Astrocyte (in vitro differentiated cells and primary cell): ENCODE measurements at regions not wholly inside any gene's neighbourhood (a gene's known extent, or its start where the extent isn't known, plus 50 kb on each side); places are given as distances from the start of the nearest gene placed in this dataset.
"Not testable (repeated sequence)": the region's sequence is repeated elsewhere in the genome, so short reads cannot be mapped to it uniquely, and the experiment has no call there.

ENCODE experiments used
- DNase-seq: peaks from one replicate; pipeline ENCODE4 v3.0.0-alpha.2; 2010; ENCODE audit warnings: low read depth
- FAIRE-seq: peaks from 2 replicates; lab custom pipeline; 2011; peaks lifted over from hg19 to GRCh38; lab: Jason Lieb, UNC
- H2AFZ ChIP-seq: 2 replicates; pipeline ENCODE4 v1.6.0; 2012; ENCODE audit warnings: low read depth, low read length, inconsistent platforms
- H3K27ac ChIP-seq: 2 replicates; pipeline ENCODE4 v1.5.1; 2011; ENCODE audit warnings: low read depth, low read length, inconsistent platforms
- H3K27me3 ChIP-seq: 2 replicates; pipeline ENCODE4 v1.6.0; 2011; ENCODE audit warnings: low read length, inconsistent platforms; ENCODE audit not compliant: insufficient read depth
- H3K36me3 ChIP-seq: 2 replicates; pipeline ENCODE4 v1.5.1; 2011; ENCODE audit warnings: low read length, inconsistent platforms; ENCODE audit not compliant: insufficient read depth
- H3K4me1 ChIP-seq: 2 replicates; pipeline ENCODE4 v1.5.1; 2011; ENCODE audit warnings: low read length, inconsistent platforms; ENCODE audit not compliant: insufficient read depth
- H3K4me2 ChIP-seq: 2 replicates; pipeline ENCODE4 v1.6.0; 2012; ENCODE audit warnings: low read length, inconsistent platforms
- H3K4me3 ChIP-seq: 2 replicates; pipeline ENCODE4 v1.5.1; 2011; ENCODE audit warnings: low read depth, mild to moderate bottlenecking, low read length, inconsistent platforms; ENCODE audit not compliant: insufficient read depth
- H3K79me2 ChIP-seq: 2 replicates; pipeline ENCODE4 v1.6.0; 2012; ENCODE audit warnings: mild to moderate bottlenecking, low read length, inconsistent platforms; ENCODE audit not compliant: insufficient read depth
- H3K9ac ChIP-seq: 2 replicates; pipeline ENCODE4 v1.6.0; 2012; ENCODE audit warnings: mild to moderate bottlenecking, low read length, inconsistent platforms
- H3K9me3 ChIP-seq: 2 replicates; pipeline ENCODE4 v1.5.1; 2012; ENCODE audit warnings: low read depth, mild to moderate bottlenecking, low read length, inconsistent platforms; ENCODE audit not compliant: insufficient read depth
- H4K20me1 ChIP-seq: 2 replicates; pipeline ENCODE4 v1.6.0; 2012; ENCODE audit warnings: low read length, inconsistent platforms; ENCODE audit not compliant: insufficient read depth
- H3K27ac Mint-ChIP-seq: one replicate; pipeline ENCODE4 v1.8.0; 2021; ENCODE audit warnings: mild to moderate bottlenecking, mixed read lengths; ENCODE audit not compliant: unreplicated experiment
- H3K27me3 Mint-ChIP-seq: one replicate; pipeline ENCODE4 v1.8.0; 2021; ENCODE audit warnings: low read depth, mixed read lengths; ENCODE audit not compliant: unreplicated experiment
- H3K36me3 Mint-ChIP-seq: one replicate; pipeline ENCODE4 v1.8.0; 2021; ENCODE audit warnings: low read depth, mixed read lengths; ENCODE audit not compliant: unreplicated experiment
- H3K4me1 Mint-ChIP-seq: one replicate; pipeline ENCODE4 v1.8.0; 2021; ENCODE audit warnings: low read depth, mixed read lengths; ENCODE audit not compliant: unreplicated experiment
- H3K4me3 Mint-ChIP-seq: one replicate; pipeline ENCODE4 v1.8.0; 2021; ENCODE audit warnings: mild to moderate bottlenecking, moderate library complexity, mixed read lengths; ENCODE audit not compliant: unreplicated experiment
- H3K9me3 Mint-ChIP-seq: one replicate; pipeline ENCODE4 v1.8.0; 2021; ENCODE audit warnings: mild to moderate bottlenecking, mixed read lengths; ENCODE audit not compliant: unreplicated experiment
- CTCF ChIP-seq: IDR thresholded peaks from 2 replicates; pipeline ENCODE4 v1.5.1; 2011; ENCODE audit warnings: low read depth, mild to moderate bottlenecking, inconsistent platforms, low read length, moderate library complexity; ENCODE audit not compliant: insufficient read depth
- EZH2 ChIP-seq: IDR thresholded peaks from 2 replicates; pipeline ENCODE4 v1.6.1; 2012; ENCODE audit warnings: mild to moderate bottlenecking, low read length, inconsistent platforms; ENCODE audit not compliant: insufficient read depth

DNA sequence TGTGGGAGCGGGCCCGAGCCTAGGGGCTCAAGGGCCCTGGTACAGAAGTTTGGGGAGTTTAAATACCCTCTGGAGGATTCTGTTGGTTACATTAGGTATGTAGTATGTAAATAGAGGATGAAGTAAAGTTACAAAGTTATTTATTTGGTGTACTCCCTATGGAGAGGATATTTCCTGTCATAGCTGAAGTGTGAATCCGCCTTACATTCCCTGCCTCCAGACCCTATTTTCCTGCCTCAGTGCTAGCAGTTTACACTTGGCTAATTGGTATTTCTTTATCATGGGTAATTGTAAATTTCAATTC, 60.6 kb upstream of the KLF14 start:
- FAIRE-seq: no peak
- Histone ChIP-seq H4K20me1 (no peaks in the 10 kb centered on the region), H3K27ac (peak overlapping the region; percentile 6), H3K4me3 (peak overlapping the region; percentile 41), H3K9me3 (no peaks in the 10 kb centered on the region), H2AFZ (peak overlapping the region; percentile 59), H3K9ac (peak overlapping the region; percentile 67), H3K27me3 (no peaks in the 10 kb centered on the region), H3K4me1 (no peaks in the 10 kb centered on the region), H3K36me3 (no peaks in the 10 kb centered on the region), H3K79me2 (no peaks in the 10 kb centered on the region), H3K4me2 (peak overlapping the region; percentile 81)
- TF ChIP-seq CTCF (no peak), EZH2 (no peak)
- peak overlapping the region; percentile 24 for H3K27ac Mint-ChIP-seq
- no peaks in the 10 kb centered on the region for H3K36me3 Mint-ChIP-seq
- no peak overlapping the region for H3K4me3 Mint-ChIP-seq
- H3K27me3 Mint-ChIP-seq: peaks cover 2% of the 10 kb centered on the region
- no peaks in the 10 kb centered on the region for H3K9me3 Mint-ChIP-seq
- no peaks in the 10 kb centered on the region for H3K4me1 Mint-ChIP-seq
- no peak for DNase-seq

GRCh38 chr7:130796425-130796824, 62.4 kb upstream of the KLF14 start:
- not testable (repeated sequence) for H3K36me3 ChIP-seq, H3K9me3 ChIP-seq, H3K36me3 Mint-ChIP-seq, H3K4me3 Mint-ChIP-seq, H3K9ac ChIP-seq, H3K27ac ChIP-seq, H3K27ac Mint-ChIP-seq, H3K27me3 ChIP-seq, H4K20me1 ChIP-seq, H3K4me1 Mint-ChIP-seq, DNase-seq, H3K4me2 ChIP-seq, FAIRE-seq, H3K4me3 ChIP-seq, H2AFZ ChIP-seq, H3K9me3 Mint-ChIP-seq, H3K4me1 ChIP-seq, H3K79me2 ChIP-seq
- peaks cover 10% of the 10 kb centered on the region for H3K27me3 Mint-ChIP-seq

GRCh38 chr7:130803127-130803526, 69.1 kb upstream of the KLF14 start:
- Histone ChIP-seq H3K27me3 (no peaks in the 10 kb centered on the region), H3K9ac (no peak overlapping the region), H3K4me2 (no peak overlapping the region), H3K36me3 (no peaks in the 10 kb centered on the region), H4K20me1 (no peaks in the 10 kb centered on the region), H3K79me2 (no peaks in the 10 kb centered on the region), H3K9me3 (no peaks in the 10 kb centered on the region), H3K27ac (no peak overlapping the region), H3K4me1 (no peaks in the 10 kb centered on the region), H3K4me3 (no peak overlapping the region), H2AFZ (no peak overlapping the region)
- no peak for DNase-seq
- FAIRE-seq: no peak
- H3K4me1 Mint-ChIP-seq: peaks cover 2% of the 10 kb centered on the region
- peaks cover 2% of the 10 kb centered on the region for H3K36me3 Mint-ChIP-seq
- TF ChIP-seq CTCF (no peak), EZH2 (no peak)
- peaks cover 12% of the 10 kb centered on the region for H3K27me3 Mint-ChIP-seq
- no peak overlapping the region for H3K4me3 Mint-ChIP-seq
- no peak overlapping the region for H3K27ac Mint-ChIP-seq
- no peaks in the 10 kb centered on the region for H3K9me3 Mint-ChIP-seq
